ENCODE measurements at regions not wholly inside any gene's neighbourhood (a gene's known extent, or its start where the extent isn't known, plus 50 kb on each side); places are given as distances from the start of the nearest gene placed in this dataset.

- TF ChIP-seq RFX5 (IDR thresholded peaks at IDR 0.05; ENCODE audit: borderline replicate concordance, low read depth, low read length) = no peak
Observed at GRCh38 chr5:29379619-29380018, 1813.9 kb upstream of the CDH6 start (continued).

GRCh38 chr5:29378104-29378503, 1815.4 kb upstream of the CDH6 start:
- Histone ChIP-seq H3K9ac (replicated peaks in 1 of 4; ENCODE audit: extremely low read depth in 1 of 4, low read depth in 3 of 4, low read length in 3 of 4) (no peak overlapping the region), H2AK5ac (ENCODE audit: low read depth, low read length) (no peak overlapping the region), H2BK20ac (ENCODE audit: low read length) (no peak overlapping the region), H3K4me3 (ENCODE audit: extremely low read depth in 1 of 4, insufficient read depth in 2 of 4, low read depth in 3 of 4, low read length in 4 of 4) (no peak overlapping the region), H2AFZ (ENCODE audit: low read length) (no peak overlapping the region), H3K23ac (ENCODE audit: insufficient read length) (no peak overlapping the region), H4K8ac (ENCODE audit: extremely low read depth, insufficient read depth, low read length) (no peak overlapping the region), H3K27ac (ENCODE audit: low read depth, low read length) (no peak overlapping the region), H4K91ac (replicated peaks; ENCODE audit: insufficient read length, low read length) (no peak overlapping the region), H2BK15ac (ENCODE audit: low read length) (no peak overlapping the region), H3K79me1 (ENCODE audit: low read depth, low read length) (no peaks in the 10 kb centered on the region), H3K79me2 (ENCODE audit: control insufficient read depth in 1 of 2, insufficient read depth in 2 of 2, low read length in 2 of 2) (no peaks in the 10 kb centered on the region), H3K56ac (replicated peaks; ENCODE audit: insufficient read length, low read depth, low read length) (no peak overlapping the region), H2BK12ac (ENCODE audit: low read depth, low read length) (no peak overlapping the region), H3K4ac (replicated peaks; ENCODE audit: insufficient read length, low read depth, low read length) (no peak overlapping the region), H2BK120ac (replicated peaks; ENCODE audit: low read depth, low read length) (no peak overlapping the region), H3K23me2 (ENCODE audit: low read depth, low read length) (no peaks in the 10 kb centered on the region), H4K5ac (ENCODE audit: insufficient read length, low read depth, low read length) (no peak overlapping the region), H3K27me3 (replicated peaks in 1 of 4; ENCODE audit: control insufficient read depth in 3 of 4, extremely low read depth in 1 of 4, insufficient read depth in 3 of 4, low read length in 3 of 4) (no peaks in the 10 kb centered on the region), H4K20me1 (replicated peaks in 1 of 2; ENCODE audit: control insufficient read depth in 1 of 2, insufficient read depth in 2 of 2, low read length in 2 of 2) (no peaks in the 10 kb centered on the region), H3K9me3 (ENCODE audit: insufficient read depth in 2 of 2, low read depth in 1 of 2, low read length in 1 of 2) (no peaks in the 10 kb centered on the region), H3K36me3 (ENCODE audit: control insufficient read depth in 2 of 4, insufficient read depth in 4 of 4, low read length in 3 of 4) (no peaks in the 10 kb centered on the region), H3K18ac (ENCODE audit: extremely low read depth, low read length) (no peak overlapping the region), H3K4me1 (replicated peaks in 1 of 4; ENCODE audit: control insufficient read depth in 3 of 4, insufficient read depth in 4 of 4, low read length in 3 of 4) (no peaks in the 10 kb centered on the region), H3K14ac (ENCODE audit: insufficient read length) (no peak overlapping the region), H2BK5ac (ENCODE audit: low read depth, low read length) (no peak overlapping the region), H3K4me2 (ENCODE audit: insufficient read depth in 1 of 2, low read depth in 2 of 2, low read length in 2 of 2) (no peak overlapping the region)
- POLR2A ChIA-PET (ENCODE audit: partially characterized antibody) = no interaction called here
- DNase-seq (ENCODE audit: low read depth in 1 of 2, low spot score in 2 of 2) = no peak
- no peak for FAIRE-seq
- TF ChIP-seq SIRT6 (IDR thresholded peaks at IDR 0.05; ENCODE audit: low read length) (no peak), HDAC6 (IDR thresholded peaks at IDR 0.05; ENCODE audit: low read depth, low read length) (no peak), MAX (IDR thresholded peaks at IDR 0.05) (no peak), ZNF274 (IDR thresholded peaks at IDR 0.05; ENCODE audit: borderline replicate concordance, extremely low read depth, low read length) (no peak)
- CTCF ChIA-PET (ENCODE audit: partially characterized antibody) = no interaction called here
- WGBS, 2 experiments (ENCODE audit: extremely low coverage in 1 of 2, insufficient coverage in 1 of 2, insufficient read length in 1 of 2, insufficient replicate concordance in 2 of 2, low coverage in 1 of 2, low lambda C conversion rate in 2 of 2, missing lambda C conversion rate in 1 of 2) = 90% methylated on average over 5 of the region's 5 CpGs; no CpG with 5 or more reads in 1 of the 2 experiments

Measured in H1 (cell line).